Mesenchymal stem cell (in vitro differentiated cells and primary cell): ENCODE measurements at regions not wholly inside any gene's neighbourhood (a gene's known extent, or its start where the extent isn't known, plus 50 kb on each side); places are given as distances from the start of the nearest gene placed in this dataset.

Source experiments
- DNase-seq: peaks from one replicate; pipeline ENCODE4 v3.0.0-alpha.2; 2013
- H2AFZ ChIP-seq: one replicate; pipeline ENCODE4 v1.6.1; 2013; ENCODE audit warnings: low read depth, mild to moderate bottlenecking, control low read depth, inconsistent platforms, low read length, moderate library complexity
- H2AK5ac ChIP-seq: 2 replicates; pipeline ENCODE4 v1.6.1; 2013; ENCODE audit warnings: low read length, moderate library complexity, mild to moderate bottlenecking, inconsistent platforms; ENCODE audit not compliant: severe bottlenecking
- H2BK120ac ChIP-seq: one replicate; pipeline ENCODE4 v1.6.1; 2013; ENCODE audit warnings: low read depth, mild to moderate bottlenecking, inconsistent platforms, low read length, moderate library complexity
- H2BK12ac ChIP-seq, 2 experiments: one replicate each; pipeline ENCODE4 v1.6.1; 2013; ENCODE audit warnings: inconsistent platforms in 2 of 2, low read length in 2 of 2, mild to moderate bottlenecking in 2 of 2, moderate library complexity in 2 of 2, control low read depth in 1 of 2
- H2BK15ac ChIP-seq: one replicate; pipeline ENCODE4 v1.6.1; 2013; ENCODE audit warnings: mild to moderate bottlenecking, low read depth, inconsistent platforms; ENCODE audit not compliant: poor library complexity, severe bottlenecking
- H2BK5ac ChIP-seq: 2 replicates; pipeline ENCODE4 v1.6.1; 2013; ENCODE audit warnings: low read depth, mild to moderate bottlenecking, low read length, control low read depth, inconsistent platforms; ENCODE audit not compliant: poor library complexity, severe bottlenecking
- H3K14ac ChIP-seq, 2 experiments: one replicate each; pipeline ENCODE4 v1.6.1; 2013; ENCODE audit warnings: inconsistent platforms in 2 of 2, low read length in 2 of 2, control low read depth in 1 of 2, mild to moderate bottlenecking in 1 of 2, moderate library complexity in 1 of 2
- H3K18ac ChIP-seq, 2 experiments: one replicate each; pipeline ENCODE4 v1.6.1; 2013; ENCODE audit warnings: inconsistent platforms in 2 of 2, low read length in 2 of 2, control low read depth in 1 of 2, low read depth in 1 of 2, mild to moderate bottlenecking in 1 of 2
- H3K23ac ChIP-seq, 2 experiments: one replicate each; pipeline ENCODE4 v1.6.1; 2013; ENCODE audit warnings: inconsistent platforms in 2 of 2, low read length in 2 of 2, mild to moderate bottlenecking in 2 of 2, moderate library complexity in 2 of 2, control low read depth in 1 of 2
- H3K27ac ChIP-seq: 2 replicates; pipeline ENCODE4 v1.5.1; 2013; ENCODE audit warnings: mild to moderate bottlenecking, moderate library complexity, low read length, control low read depth, inconsistent platforms; ENCODE audit not compliant: poor library complexity, severe bottlenecking
- H3K27me3 ChIP-seq, 2 experiments: 2 replicates each; pipeline versions ENCODE4 v1.6.1 to v1.7.0; 2013; ENCODE audit warnings: low read length in 2 of 2, mild to moderate bottlenecking in 2 of 2, moderate library complexity in 2 of 2, control low read depth in 1 of 2, inconsistent platforms in 1 of 2; ENCODE audit not compliant: control insufficient read depth in 1 of 2, insufficient read depth in 1 of 2
- H3K36me3 ChIP-seq, 2 experiments: 2 replicates each; pipeline versions ENCODE4 v1.6.1 to v1.7.0; 2013; ENCODE audit warnings: low read length in 2 of 2, control low read depth in 1 of 2, inconsistent platforms in 1 of 2, low read depth in 1 of 2, mild to moderate bottlenecking in 1 of 2; ENCODE audit not compliant: insufficient read depth in 2 of 2, control insufficient read depth in 1 of 2
- H3K4ac ChIP-seq, 2 experiments: one replicate each; pipeline ENCODE4 v1.6.1; 2013; ENCODE audit warnings: inconsistent platforms in 2 of 2, low read length in 2 of 2, mild to moderate bottlenecking in 2 of 2, moderate library complexity in 2 of 2, control low read depth in 1 of 2, low read depth in 1 of 2
- H3K4me1 ChIP-seq: 2 replicates; pipeline ENCODE4 v1.6.1; 2013; ENCODE audit warnings: low read depth, low read length, control low read depth; ENCODE audit not compliant: control insufficient read depth, insufficient read depth
- H3K4me2 ChIP-seq: 2 replicates; pipeline ENCODE4 v1.6.1; 2013; ENCODE audit warnings: low read length, mild to moderate bottlenecking, inconsistent platforms; ENCODE audit not compliant: poor library complexity, severe bottlenecking
- H3K4me3 ChIP-seq, 2 experiments: 2 replicates each; pipeline versions ENCODE4 v1.5.1 to v1.7.0; 2013; ENCODE audit warnings: low read length in 2 of 2, mild to moderate bottlenecking in 2 of 2, control low read depth in 1 of 2, low read depth in 1 of 2; ENCODE audit not compliant: insufficient read depth in 1 of 2
- H3K79me1 ChIP-seq: replicated peaks from 2 replicates; pipeline ENCODE4 v1.6.1; 2013; ENCODE audit warnings: mild to moderate bottlenecking, control low read depth, low read length, inconsistent platforms; ENCODE audit not compliant: poor library complexity, severe bottlenecking
- H3K9ac ChIP-seq: 2 replicates; pipeline ENCODE4 v1.7.0; 2013; ENCODE audit warnings: mild to moderate bottlenecking, low read length, moderate library complexity
- H3K9me3 ChIP-seq: 2 replicates; pipeline ENCODE4 v1.7.0; 2013; ENCODE audit warnings: mild to moderate bottlenecking, low read length; ENCODE audit not compliant: control insufficient read depth
- H4K8ac ChIP-seq: one replicate; pipeline ENCODE4 v1.6.1; 2013; ENCODE audit warnings: inconsistent platforms, mild to moderate bottlenecking, low read length, moderate library complexity
- H4K91ac ChIP-seq: one replicate; pipeline ENCODE4 v1.6.1; 2013; ENCODE audit warnings: mild to moderate bottlenecking, low read length, inconsistent platforms
- WGBS: methylation state at CpG from one replicate; pipeline ENCODE4 v1.1.7; 2013; ENCODE audit warnings: mixed read lengths; 5-methylcytosine and 5-hydroxymethylcytosine counted together

DNA sequence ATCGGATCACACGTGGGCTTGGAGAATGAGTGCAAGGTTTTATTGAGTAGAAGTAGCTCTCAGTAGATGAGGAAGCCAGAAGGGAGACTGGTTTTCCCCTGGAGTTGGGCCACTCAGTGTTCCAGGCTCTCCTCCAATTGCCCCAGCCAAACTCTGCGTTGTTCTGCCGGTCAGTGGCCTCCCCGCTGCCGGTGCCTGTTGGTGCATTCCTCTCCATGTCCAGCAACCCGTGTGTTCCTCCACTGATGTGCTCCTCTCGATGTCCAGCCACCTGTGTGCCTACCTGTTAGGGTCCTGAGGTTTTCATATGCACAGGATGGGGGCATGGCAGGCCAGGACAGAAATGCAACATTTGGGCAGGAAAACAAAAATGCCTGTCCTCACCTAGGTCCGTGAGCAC, 888.0 kb upstream of the PTPRD start:
- Histone ChIP-seq H3K27ac (no peak overlapping the region), H2BK5ac (no peak overlapping the region), H2BK120ac (no peak overlapping the region), H3K4me1 (no peaks in the 10 kb centered on the region), H3K79me1 (no peaks in the 10 kb centered on the region), H3K9ac (no peak overlapping the region), H2AK5ac (no peak overlapping the region), H2BK12ac (no peak overlapping the region), H3K18ac (no peak overlapping the region), H3K36me3 (no peaks in the 10 kb centered on the region), H3K4me2 (no peak overlapping the region), H4K91ac (no peak overlapping the region), H2AFZ (no peak overlapping the region), H2BK15ac (no peak overlapping the region), H3K4ac (no peak overlapping the region), H4K8ac (no peak overlapping the region), H3K9me3 (peaks cover 7% of the 10 kb centered on the region), H3K23ac (peak overlapping the region in 1 of 2 experiments; percentile 57), H3K4me3 (no peak overlapping the region), H3K27me3 (no peaks in the 10 kb centered on the region), H3K14ac (no peak overlapping the region)
- DNase-seq, result no peak
- 87% methylated on average over 9 of the region's 9 CpGs for WGBS

- H3K36me3 ChIP-seq, result no peaks in the 10 kb centered on the region
- no peaks in the 10 kb centered on the region for H3K79me1 ChIP-seq
- no peak overlapping the region for H3K4me2 ChIP-seq
- no peaks in the 10 kb centered on the region for H3K27me3 ChIP-seq
- no peak overlapping the region for H3K4me3 ChIP-seq
- no peak overlapping the region for H3K9ac ChIP-seq
- H2BK15ac ChIP-seq, result no peak overlapping the region
- no peaks in the 10 kb centered on the region for H3K4me1 ChIP-seq
- no peak overlapping the region for H3K27ac ChIP-seq
- peaks cover 11% of the 10 kb centered on the region for H3K9me3 ChIP-seq
- DNase-seq, result no peak
- no peak overlapping the region for H2AFZ ChIP-seq
- H2AK5ac ChIP-seq, result no peak overlapping the region
- H3K4ac ChIP-seq, result no peak overlapping the region
- no peak overlapping the region for H4K91ac ChIP-seq
- no peak overlapping the region for H3K18ac ChIP-seq
- H3K14ac ChIP-seq, result no peak overlapping the region
- H2BK5ac ChIP-seq, result no peak overlapping the region
- no peak overlapping the region for H4K8ac ChIP-seq
- H2BK120ac ChIP-seq, result no peak overlapping the region
- no peak overlapping the region for H3K23ac ChIP-seq
- no peak overlapping the region for H2BK12ac ChIP-seq
- WGBS, result no CpG with 5 or more reads among the region's 2 CpGs
These were observed 894.2 kb upstream of the PTPRD start for GRCh38 chr9:11506980-11507379.

DNA sequence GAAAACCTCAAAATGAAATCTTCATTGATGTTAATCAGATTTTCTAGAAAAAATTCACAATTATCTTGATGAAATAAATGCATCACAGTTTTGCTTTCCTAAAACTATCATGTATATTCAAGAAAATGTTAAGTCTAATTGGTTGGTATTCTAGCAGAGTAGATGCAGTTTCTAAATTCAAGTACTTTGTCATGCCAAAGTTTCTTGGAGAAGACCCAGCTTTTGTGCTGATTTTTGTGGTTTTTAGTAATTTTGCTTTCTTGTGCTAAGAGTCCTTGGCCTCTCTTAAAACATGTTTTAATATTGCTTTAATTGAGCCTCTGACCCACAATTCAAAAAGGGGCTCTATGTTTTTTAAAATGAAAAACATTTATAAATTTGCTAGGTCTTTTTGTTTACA, 924.8 kb upstream of the PTPRD start:
- Histone ChIP-seq H2AK5ac (no peak overlapping the region), H4K91ac (no peak overlapping the region), H3K4ac (no peak overlapping the region), H4K8ac (no peak overlapping the region), H3K18ac (no peak overlapping the region), H3K27me3 (no peaks in the 10 kb centered on the region), H3K4me1 (no peaks in the 10 kb centered on the region), H3K4me3 (no peak overlapping the region), H3K79me1 (no peaks in the 10 kb centered on the region), H3K9ac (no peak overlapping the region), H2BK5ac (no peak overlapping the region), H2AFZ (no peak overlapping the region), H3K36me3 (no peaks in the 10 kb centered on the region), H3K14ac (no peak overlapping the region), H3K27ac (no peak overlapping the region), H3K9me3 (peaks cover 5% of the 10 kb centered on the region), H2BK15ac (no peak overlapping the region), H3K23ac (no peak overlapping the region), H2BK12ac (no peak overlapping the region), H2BK120ac (no peak overlapping the region), H3K4me2 (no peak overlapping the region)
- no peak for DNase-seq

DNA sequence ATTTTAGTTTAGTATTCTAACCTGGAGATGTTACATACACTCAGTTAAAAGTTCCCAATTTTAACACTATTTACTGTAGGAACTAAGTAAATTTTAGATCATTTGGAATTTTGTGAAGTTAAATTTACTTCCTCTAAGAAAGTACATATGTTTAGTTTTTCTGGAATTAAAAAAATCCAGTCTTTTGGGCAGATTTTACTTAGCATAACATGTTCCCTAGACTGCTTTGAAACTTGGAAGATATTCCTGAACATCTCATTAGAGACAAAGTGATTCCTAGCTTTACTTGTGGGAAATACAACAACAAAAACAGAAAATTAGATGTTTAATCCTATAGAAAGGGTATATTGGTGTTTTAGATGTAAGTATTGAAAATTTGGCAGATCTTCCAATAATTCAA, 930.0 kb upstream of the PTPRD start:
- H3K36me3 ChIP-seq, result no peaks in the 10 kb centered on the region
- H3K4ac ChIP-seq, result no peak overlapping the region
- H3K4me2 ChIP-seq, result no peak overlapping the region
- H2BK15ac ChIP-seq, result no peak overlapping the region
- peaks cover 5% of the 10 kb centered on the region for H3K9me3 ChIP-seq
- H3K4me1 ChIP-seq, result no peaks in the 10 kb centered on the region
- H2AK5ac ChIP-seq, result no peak overlapping the region
- no peak overlapping the region for H2BK5ac ChIP-seq
- H3K4me3 ChIP-seq, result no peak overlapping the region
- no peak for DNase-seq
- no peaks in the 10 kb centered on the region for H3K79me1 ChIP-seq
- H3K14ac ChIP-seq, result no peak overlapping the region
- no peak overlapping the region for H4K8ac ChIP-seq
- H3K23ac ChIP-seq, result no peak overlapping the region
- H3K18ac ChIP-seq, result no peak overlapping the region
- no peak overlapping the region for H2BK12ac ChIP-seq
- no peak overlapping the region for H2BK120ac ChIP-seq
- H4K91ac ChIP-seq, result no peak overlapping the region
- H3K9ac ChIP-seq, result no peak overlapping the region
- H3K27ac ChIP-seq, result no peak overlapping the region
- H3K27me3 ChIP-seq, result no peaks in the 10 kb centered on the region
- no peak overlapping the region for H2AFZ ChIP-seq
